MM.1S (cell line): ENCODE measurements at regions not wholly inside any gene's neighbourhood (a gene's known extent, or its start where the extent isn't known, plus 50 kb on each side); places are given as distances from the start of the nearest gene placed in this dataset.

ENCODE experiments used
- EZH2 ChIP-seq: fragments of 300-600 bp; sonication (generic); optimal IDR thresholded peaks from 2 replicates; pipeline ENCODE3; 2017; ENCODE audit warnings: low read depth, mild to moderate bottlenecking, antibody characterized with exemption, low read length, mixed read lengths
- EZH2phosphoT487 ChIP-seq: fragments of 300-600 bp; sonication (generic); IDR thresholded peaks from 2 replicates; pipeline ENCODE4 v1.6.1; 2018; ENCODE audit warnings: antibody characterized with exemption, low read length
- TF ChIP-seq, protein P1 (sequence below): fragments of 300-600 bp; sonication (generic); IDR thresholded peaks from 2 replicates; pipeline ENCODE4 v1.5.1; 2016; ENCODE audit warnings: antibody characterized with exemption, low read length, mixed read lengths

DNA sequence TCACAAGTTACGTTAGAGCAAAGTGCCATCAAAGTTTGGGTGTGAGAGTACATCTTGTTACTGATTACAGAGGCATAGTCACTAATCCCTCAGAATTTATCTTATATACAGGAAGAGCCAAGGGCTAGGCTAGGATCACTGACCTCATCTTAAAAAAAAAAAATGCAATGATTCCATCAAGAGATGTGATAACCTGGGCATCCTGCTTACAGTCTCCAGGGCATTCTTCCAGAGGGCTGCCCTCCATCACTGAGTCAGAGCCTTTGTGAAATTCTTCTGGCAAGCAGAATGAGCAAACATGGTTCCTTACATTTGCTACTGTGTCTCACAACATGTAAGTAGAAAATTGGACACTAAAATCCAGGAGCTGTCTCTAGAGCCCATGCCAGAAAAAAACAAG lies 410.6 kb downstream of the ZFHX3 start:
- TF ChIP-seq, protein P1, sequence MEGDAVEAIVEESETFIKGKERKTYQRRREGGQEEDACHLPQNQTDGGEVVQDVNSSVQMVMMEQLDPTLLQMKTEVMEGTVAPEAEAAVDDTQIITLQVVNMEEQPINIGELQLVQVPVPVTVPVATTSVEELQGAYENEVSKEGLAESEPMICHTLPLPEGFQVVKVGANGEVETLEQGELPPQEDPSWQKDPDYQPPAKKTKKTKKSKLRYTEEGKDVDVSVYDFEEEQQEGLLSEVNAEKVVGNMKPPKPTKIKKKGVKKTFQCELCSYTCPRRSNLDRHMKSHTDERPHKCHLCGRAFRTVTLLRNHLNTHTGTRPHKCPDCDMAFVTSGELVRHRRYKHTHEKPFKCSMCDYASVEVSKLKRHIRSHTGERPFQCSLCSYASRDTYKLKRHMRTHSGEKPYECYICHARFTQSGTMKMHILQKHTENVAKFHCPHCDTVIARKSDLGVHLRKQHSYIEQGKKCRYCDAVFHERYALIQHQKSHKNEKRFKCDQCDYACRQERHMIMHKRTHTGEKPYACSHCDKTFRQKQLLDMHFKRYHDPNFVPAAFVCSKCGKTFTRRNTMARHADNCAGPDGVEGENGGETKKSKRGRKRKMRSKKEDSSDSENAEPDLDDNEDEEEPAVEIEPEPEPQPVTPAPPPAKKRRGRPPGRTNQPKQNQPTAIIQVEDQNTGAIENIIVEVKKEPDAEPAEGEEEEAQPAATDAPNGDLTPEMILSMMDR = no peak
- TF ChIP-seq EZH2 = no peak
- TF ChIP-seq EZH2phosphoT487 = no peak
